K562 (cell line): ENCODE measurements at regions not wholly inside any gene's neighbourhood (a gene's known extent, or its start where the extent isn't known, plus 50 kb on each side); places are given as distances from the start of the nearest gene placed in this dataset.

ENCODE experiments used
- ATAC-seq: fragments of 200-7000 bp; cut with Tn5 transposase; 3 replicates; pipeline ENCODE4 v1.9.1; 2020; ENCODE audit warnings: moderate library complexity
- BruUV-seq: library from RNA; stranded (reverse); fragments of 400-500 nt; replicated peaks from 2 replicates; lab custom pipeline; 2021; lab: Mats Ljungman, UMichigan
- CTCF ChIA-PET: fragments of 300-600 bp; formaldehyde crosslinking; extraction: SDS; loops from one replicate; lab custom pipeline; 2021; ENCODE audit warnings: low intra/inter-chr PET ratio; lab: Yijun Ruan, JAX
- POLR2A ChIA-PET: fragments of 300-600, 350-650 bp; sonication (Branson Sonifier 250); formaldehyde crosslinking; extraction: SDS; loops from one replicate; lab custom pipeline; 2021; ENCODE audit warnings: antibody characterized with exemption, inconsistent platforms; lab: Yijun Ruan, JAX
- DNase-seq, 4 experiments: peaks; one replicate each; pipeline versions ENCODE4 v3.0.0 to v3.0.0-alpha.2; 2011 to 2018; ENCODE audit warnings: low spot score in 3 of 4, mixed read lengths in 3 of 4; ENCODE audit errors: extremely low read depth in 1 of 4
- FAIRE-seq: peaks from 2 replicates; lab custom pipeline; 2011; peaks lifted over from hg19 to GRCh38; lab: Jason Lieb, UNC
- H2AFZ ChIP-seq: 2 replicates; pipeline ENCODE4 v1.6.0; 2011; ENCODE audit warnings: low read depth, low read length, control low read depth, inconsistent platforms
- H3K27ac ChIP-seq: fragments of 200-600 bp; 3 replicates; pipeline ENCODE4 v1.8.0; 2011; ENCODE audit warnings: low read depth, mild to moderate bottlenecking, control low read depth, inconsistent platforms, low read length, moderate library complexity, mixed read lengths; ENCODE audit errors: extremely low read depth
- H3K27me3 ChIP-seq, 2 experiments: fragments of 300-600 bp in 1 of 2; 2 replicates in 1 of 2; 3 replicates in 1 of 2; pipeline versions ENCODE4 v1.6.0 to v1.8.0; 2011; ENCODE audit warnings: inconsistent platforms in 2 of 2, low read length in 2 of 2, mild to moderate bottlenecking in 1 of 2, mixed read lengths in 1 of 2, moderate library complexity in 1 of 2; ENCODE audit not compliant: control insufficient read depth in 2 of 2, insufficient read depth in 2 of 2
- H3K36me3 ChIP-seq: fragments of 300-600 bp; 3 replicates; pipeline ENCODE4 v1.8.0; 2011; ENCODE audit warnings: mild to moderate bottlenecking, low read length, inconsistent platforms; ENCODE audit not compliant: control insufficient read depth, insufficient read depth
- H3K4me1 ChIP-seq, 2 experiments: fragments of 200-600 bp in 1 of 2; replicated peaks in 1 of 2; 2 replicates in 1 of 2; 3 replicates in 1 of 2; pipeline versions ENCODE4 v1.5.1 to v1.8.0; 2011; ENCODE audit warnings: inconsistent platforms in 2 of 2, low read length in 2 of 2, mild to moderate bottlenecking in 1 of 2, mixed read lengths in 1 of 2, moderate library complexity in 1 of 2; ENCODE audit not compliant: control insufficient read depth in 2 of 2, insufficient read depth in 2 of 2
- H3K4me2 ChIP-seq: 2 replicates; pipeline ENCODE4 v1.6.1; 2011; ENCODE audit warnings: low read length, control low read depth, inconsistent platforms, mixed read lengths; ENCODE audit not compliant: insufficient read depth
- H3K4me3 ChIP-seq: fragments of 200-600 bp; sonication (generic), shearing (Covaris generic); 2 replicates; pipeline ENCODE4 v1.5.1; 2016; ENCODE audit warnings: control low read depth, inconsistent platforms
- H3K79me2 ChIP-seq: fragments of 200-600 bp; 3 replicates; pipeline ENCODE4 v1.8.0; 2011; ENCODE audit warnings: low read length, inconsistent platforms; ENCODE audit not compliant: control insufficient read depth, insufficient read depth
- H3K9ac ChIP-seq, 2 experiments: 2 replicates each; pipeline versions ENCODE4 v1.6.0 to v1.6.1; 2011; ENCODE audit warnings: low read depth in 2 of 2, low read length in 2 of 2, control low read depth in 1 of 2, inconsistent platforms in 1 of 2, mild to moderate bottlenecking in 1 of 2, mixed read lengths in 1 of 2; ENCODE audit not compliant: insufficient read depth in 1 of 2
- H3K9me1 ChIP-seq: one replicate; pipeline ENCODE4 v1.6.0; 2011; ENCODE audit warnings: inconsistent platforms, mild to moderate bottlenecking, low read length, moderate library complexity; ENCODE audit not compliant: control insufficient read depth, insufficient read depth
- H3K9me3 ChIP-seq: replicated peaks from 2 replicates; pipeline ENCODE4 v1.5.1; 2011; ENCODE audit warnings: low read depth, low read length, inconsistent platforms; ENCODE audit not compliant: control insufficient read depth, insufficient read depth
- H4K20me1 ChIP-seq: replicated peaks from 2 replicates; pipeline ENCODE4 v1.6.1; 2011; ENCODE audit warnings: low read length, inconsistent platforms, mixed read lengths; ENCODE audit not compliant: control insufficient read depth, insufficient read depth
- PRDM10 ChIP-seq: fragments of 450-650 bp; IDR thresholded peaks from 2 replicates; pipeline ENCODE4 v1.6.1; 2018; ENCODE audit not compliant: partially characterized antibody
- PTRF ChIP-seq: fragments of 450-650 bp; IDR thresholded peaks from 2 replicates; pipeline ENCODE4 v1.6.1; 2016; ENCODE audit warnings: mild to moderate bottlenecking, missing genetic modification characterization, missing compliant biosample characterization
- RB1 ChIP-seq: fragments of 450-650 bp; IDR thresholded peaks from 2 replicates; pipeline ENCODE4 v1.6.1; 2017; ENCODE audit warnings: low read depth, mild to moderate bottlenecking
- RHOXF2B ChIP-seq: fragments of 250-450 bp; sonication (Bioruptor Pico); conservative IDR thresholded peaks from 2 replicates; pipeline ENCODE4 v1.5.1; 2021
- ZNF778 ChIP-seq: fragments of 450-650 bp; formaldehyde crosslinking; IDR thresholded peaks from 2 replicates; pipeline ENCODE4 v1.4.0; 2020; ENCODE audit warnings: mild to moderate bottlenecking, moderate library complexity
- WGBS: fragments of 100-300 bp; shearing (Covaris generic); methylation state at CpG from one replicate; pipeline ENCODE4 v1.1.6; 2016; ENCODE audit warnings: low coverage, mixed read lengths; ENCODE audit not compliant: insufficient coverage; ENCODE audit errors: missing lambda C conversion rate; 5-methylcytosine and 5-hydroxymethylcytosine counted together
- in situ Hi-C: fragments of 300-500 bp; cut with MboI; formaldehyde crosslinking; loops from 4 replicates; pipeline ENCODE4 v1.15.0; 2018; ENCODE audit warnings: inconsistent platforms, mixed read lengths
- intact Hi-C: fragments of 100-400 bp; cut with micrococcal nuclease; formaldehyde crosslinking; loops from 2 replicates; pipeline ENCODE4 v1.14.2; 2022

GRCh38 chr14:27061299-27061698, 463.5 kb upstream of the NOVA1 start:
- in situ Hi-C loops: no loop called here
- no peaks in the 10 kb centered on the region for H3K9me1 ChIP-seq
- CTCF ChIA-PET: no interaction called here
- H2AFZ ChIP-seq: no peak overlapping the region
- POLR2A ChIA-PET: no interaction called here
- intact Hi-C loops: no loop called here
- H3K4me3 ChIP-seq: no peak overlapping the region
- no peak for TF ChIP-seq RB1
- TF ChIP-seq RHOXF2B (CRISPR knock-in tag): no peak
- TF ChIP-seq PRDM10: no peak
- no peak for TF ChIP-seq ZNF778
- TF ChIP-seq PTRF (tag): no peak
- H3K36me3 ChIP-seq: no peaks in the 10 kb centered on the region
- H3K9ac ChIP-seq: no peak overlapping the region
- ATAC-seq: no peak
- H3K79me2 ChIP-seq: no peaks in the 10 kb centered on the region
- H3K4me2 ChIP-seq: no peak overlapping the region
- no peaks in the 10 kb centered on the region for H4K20me1 ChIP-seq
- no peaks in the 10 kb centered on the region for H3K4me1 ChIP-seq
- FAIRE-seq: no peak
- no peaks in the 10 kb centered on the region for H3K9me3 ChIP-seq
- no TSS peak for BruUV-seq
- no peak overlapping the region for H3K27ac ChIP-seq
- H3K27me3 ChIP-seq: no peaks in the 10 kb centered on the region
- no peak for DNase-seq
- 0% methylated on average over 2 of the region's 2 CpGs for WGBS
